Parathyroid adenoma (tissue), 2 donors: ENCODE measurements at regions not wholly inside any gene's neighbourhood (a gene's known extent, or its start where the extent isn't known, plus 50 kb on each side); places are given as distances from the start of the nearest gene placed in this dataset.
"Not testable (repeated sequence)": the region's sequence is repeated elsewhere in the genome, so short reads cannot be mapped to it uniquely, and the experiment has no call there.

Experiments used
- H2AFZ ChIP-seq: fragments of 300-600 bp; sonication (generic); one replicate; pipeline ENCODE4 v1.7.0; 2017; ENCODE audit warnings: antibody characterized with exemption, mild to moderate bottlenecking
- H3K27ac ChIP-seq: fragments of 300-600 bp; sonication (generic); one replicate; pipeline ENCODE4 v1.7.0; 2017
- H3K27me3 ChIP-seq: fragments of 300-600 bp; sonication (generic); one replicate; pipeline ENCODE4 v1.7.0; 2017; ENCODE audit warnings: low read length; ENCODE audit not compliant: control insufficient read depth, insufficient read depth
- H3K36me3 ChIP-seq: fragments of 300-600 bp; sonication (generic); one replicate; pipeline ENCODE4 v1.7.0; 2017; ENCODE audit warnings: low read length; ENCODE audit not compliant: control insufficient read depth, insufficient read depth
- H3K4me1 ChIP-seq: fragments of 300-600 bp; sonication (generic); one replicate; pipeline ENCODE4 v1.7.0; 2017; ENCODE audit warnings: control low read depth
- H3K4me2 ChIP-seq: fragments of 300-600 bp; sonication (generic); one replicate; pipeline ENCODE4 v1.7.0; 2017; ENCODE audit warnings: low read length
- H3K4me3 ChIP-seq: fragments of 300-600 bp; sonication (generic); one replicate; pipeline ENCODE4 v1.7.0; 2017; ENCODE audit warnings: low read depth, low read length
- H3K79me2 ChIP-seq: fragments of 300-600 bp; sonication (generic); one replicate; pipeline ENCODE4 v1.7.0; 2017; ENCODE audit warnings: control low read depth
- H3K9ac ChIP-seq: fragments of 300-600 bp; sonication (generic); one replicate; pipeline ENCODE4 v1.7.0; 2017; ENCODE audit warnings: mild to moderate bottlenecking
- H3K9me3 ChIP-seq: fragments of 300-600 bp; sonication (generic); one replicate; pipeline ENCODE4 v1.7.0; 2017; ENCODE audit warnings: low read length; ENCODE audit not compliant: control insufficient read depth
- CTCF ChIP-seq: fragments of 300-600 bp; sonication (generic); IDR thresholded peaks from one replicate; pipeline ENCODE4 v1.7.0; 2017; ENCODE audit warnings: antibody characterized with exemption, mild to moderate bottlenecking
- donor health status: primary hyperparathyroidism.

- no peaks in the 10 kb centered on the region for H3K27me3 ChIP-seq
- H3K9ac ChIP-seq: no peak overlapping the region
- no peaks in the 10 kb centered on the region for H3K9me3 ChIP-seq
- H3K4me2 ChIP-seq: no peak overlapping the region
- no peak for TF ChIP-seq CTCF
- no peak overlapping the region for H2AFZ ChIP-seq
- H3K27ac ChIP-seq: no peak overlapping the region
- H3K79me2 ChIP-seq: no peaks in the 10 kb centered on the region
- H3K36me3 ChIP-seq: no peaks in the 10 kb centered on the region
- no peaks in the 10 kb centered on the region for H3K4me1 ChIP-seq
- H3K4me3 ChIP-seq: no peak overlapping the region
Observed at GRCh38 chr1:234826352-234826751, 216.4 kb upstream of the IRF2BP2 start.

- Histone ChIP-seq H2AFZ (no peak overlapping the region), H3K36me3 (no peaks in the 10 kb centered on the region), H3K27ac (no peak overlapping the region), H3K4me1 (no peaks in the 10 kb centered on the region), H3K4me2 (no peak overlapping the region), H3K4me3 (no peak overlapping the region), H3K9ac (no peak overlapping the region), H3K9me3 (no peaks in the 10 kb centered on the region), H3K27me3 (no peaks in the 10 kb centered on the region), H3K79me2 (no peaks in the 10 kb centered on the region)
- no peak for TF ChIP-seq CTCF
Observed at GRCh38 chr1:234825498-234826165, 215.7 kb upstream of the IRF2BP2 start.

- not testable (repeated sequence) for H3K9ac ChIP-seq, H3K79me2 ChIP-seq, H3K4me3 ChIP-seq, H3K36me3 ChIP-seq, H3K4me1 ChIP-seq, H3K9me3 ChIP-seq, H3K27me3 ChIP-seq, H3K4me2 ChIP-seq, H2AFZ ChIP-seq, H3K27ac ChIP-seq
Observed at GRCh38 chr1:234824836-234825235, 214.9 kb upstream of the IRF2BP2 start.

- no peak for TF ChIP-seq CTCF
- Histone ChIP-seq H3K27me3 (no peaks in the 10 kb centered on the region), H3K9ac (no peak overlapping the region), H2AFZ (no peak overlapping the region), H3K36me3 (no peaks in the 10 kb centered on the region), H3K27ac (no peak overlapping the region), H3K79me2 (no peaks in the 10 kb centered on the region), H3K4me3 (no peak overlapping the region), H3K4me1 (no peaks in the 10 kb centered on the region), H3K9me3 (no peaks in the 10 kb centered on the region), H3K4me2 (no peak overlapping the region)
Observed at GRCh38 chr1:234823191-234824176, 213.5 kb upstream of the IRF2BP2 start.

- Histone ChIP-seq H3K4me1 (no peaks in the 10 kb centered on the region), H3K9ac (no peak overlapping the region), H3K79me2 (no peaks in the 10 kb centered on the region), H3K4me3 (no peak overlapping the region), H3K9me3 (no peaks in the 10 kb centered on the region), H3K4me2 (no peak overlapping the region), H3K27ac (no peak overlapping the region), H3K27me3 (no peaks in the 10 kb centered on the region), H3K36me3 (no peaks in the 10 kb centered on the region), H2AFZ (no peak overlapping the region)
- no peak for TF ChIP-seq CTCF
Observed at GRCh38 chr1:234821840-234822239, 211.9 kb upstream of the IRF2BP2 start.
